ENCODE measurements at regions not wholly inside any gene's neighbourhood (a gene's known extent, or its start where the extent isn't known, plus 50 kb on each side); places are given as distances from the start of the nearest gene placed in this dataset.
"Not testable (repeated sequence)": the region's sequence is repeated elsewhere in the genome, so short reads cannot be mapped to it uniquely, and the experiment has no call there.

GRCh38 chr7:6975346-6975745, 149.3 kb upstream of the CCZ1B start:
- TF ChIP-seq CTCF (IDR thresholded peaks at IDR 0.05; ENCODE audit: poor library complexity); EZH2 (IDR thresholded peaks at IDR 0.05; ENCODE audit: borderline replicate concordance): not testable (repeated sequence)
